Parathyroid adenoma (tissue), 2 donors: ENCODE measurements at regions not wholly inside any gene's neighbourhood (a gene's known extent, or its start where the extent isn't known, plus 50 kb on each side); places are given as distances from the start of the nearest gene placed in this dataset.

Experiments used
- H2AFZ ChIP-seq: fragments of 300-600 bp; sonication (generic); one replicate; pipeline ENCODE4 v1.7.0; 2017; ENCODE audit warnings: antibody characterized with exemption, mild to moderate bottlenecking
- H3K27ac ChIP-seq: fragments of 300-600 bp; sonication (generic); one replicate; pipeline ENCODE4 v1.7.0; 2017
- H3K27me3 ChIP-seq: fragments of 300-600 bp; sonication (generic); one replicate; pipeline ENCODE4 v1.7.0; 2017; ENCODE audit warnings: low read length; ENCODE audit not compliant: control insufficient read depth, insufficient read depth
- H3K36me3 ChIP-seq: fragments of 300-600 bp; sonication (generic); one replicate; pipeline ENCODE4 v1.7.0; 2017; ENCODE audit warnings: low read length; ENCODE audit not compliant: control insufficient read depth, insufficient read depth
- H3K4me1 ChIP-seq: fragments of 300-600 bp; sonication (generic); one replicate; pipeline ENCODE4 v1.7.0; 2017; ENCODE audit warnings: control low read depth
- H3K4me2 ChIP-seq: fragments of 300-600 bp; sonication (generic); one replicate; pipeline ENCODE4 v1.7.0; 2017; ENCODE audit warnings: low read length
- H3K4me3 ChIP-seq: fragments of 300-600 bp; sonication (generic); one replicate; pipeline ENCODE4 v1.7.0; 2017; ENCODE audit warnings: low read depth, low read length
- H3K79me2 ChIP-seq: fragments of 300-600 bp; sonication (generic); one replicate; pipeline ENCODE4 v1.7.0; 2017; ENCODE audit warnings: control low read depth
- H3K9ac ChIP-seq: fragments of 300-600 bp; sonication (generic); one replicate; pipeline ENCODE4 v1.7.0; 2017; ENCODE audit warnings: mild to moderate bottlenecking
- H3K9me3 ChIP-seq: fragments of 300-600 bp; sonication (generic); one replicate; pipeline ENCODE4 v1.7.0; 2017; ENCODE audit warnings: low read length; ENCODE audit not compliant: control insufficient read depth
- TF ChIP-seq, protein P1 (sequence below): fragments of 300-600 bp; sonication (generic); IDR thresholded peaks from one replicate; pipeline ENCODE4 v1.7.0; 2017; ENCODE audit warnings: antibody characterized with exemption, mild to moderate bottlenecking
- donor health status: primary hyperparathyroidism.

DNA sequence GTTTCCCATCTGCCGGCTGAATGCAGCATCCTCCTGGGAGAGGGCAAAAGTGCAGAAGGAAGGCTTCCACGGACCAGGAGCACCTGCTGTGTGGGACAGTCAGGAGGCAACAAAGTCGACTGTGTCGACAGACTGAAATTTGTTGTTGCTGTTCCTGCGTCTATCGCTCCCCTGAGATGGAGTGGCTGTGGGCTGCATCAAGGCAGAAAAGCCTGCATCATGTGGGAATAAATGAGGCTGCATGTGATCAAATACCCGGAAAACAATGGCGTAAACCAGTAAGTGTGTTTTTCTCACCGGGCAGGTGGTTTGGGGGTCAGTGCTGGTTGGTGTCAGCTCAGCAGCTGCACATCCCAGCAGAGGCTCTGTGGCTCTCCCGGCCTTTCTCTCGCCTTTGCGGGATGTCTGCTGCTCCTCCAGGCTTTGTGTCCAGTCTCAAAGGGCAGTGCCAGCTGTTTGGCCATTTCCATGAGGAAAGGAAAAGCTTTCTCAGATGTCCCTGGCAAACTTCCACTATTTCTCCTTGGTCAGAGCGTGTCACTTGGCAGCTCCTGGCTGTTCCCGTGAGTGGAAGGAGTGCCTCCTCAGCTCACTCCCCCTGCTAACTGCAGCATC, 262.4 kb downstream of the NDUFA10 start:
- Histone ChIP-seq H3K27me3 (no peaks in the 10 kb centered on the region), H3K4me1 (no peaks in the 10 kb centered on the region), H3K36me3 (no peaks in the 10 kb centered on the region), H3K79me2 (no peaks in the 10 kb centered on the region), H3K27ac (no peak overlapping the region), H3K9me3 (no peaks in the 10 kb centered on the region), H3K4me3 (no peak overlapping the region), H2AFZ (no peak overlapping the region), H3K9ac (no peak overlapping the region), H3K4me2 (no peak overlapping the region)
- TF ChIP-seq, protein P1, sequence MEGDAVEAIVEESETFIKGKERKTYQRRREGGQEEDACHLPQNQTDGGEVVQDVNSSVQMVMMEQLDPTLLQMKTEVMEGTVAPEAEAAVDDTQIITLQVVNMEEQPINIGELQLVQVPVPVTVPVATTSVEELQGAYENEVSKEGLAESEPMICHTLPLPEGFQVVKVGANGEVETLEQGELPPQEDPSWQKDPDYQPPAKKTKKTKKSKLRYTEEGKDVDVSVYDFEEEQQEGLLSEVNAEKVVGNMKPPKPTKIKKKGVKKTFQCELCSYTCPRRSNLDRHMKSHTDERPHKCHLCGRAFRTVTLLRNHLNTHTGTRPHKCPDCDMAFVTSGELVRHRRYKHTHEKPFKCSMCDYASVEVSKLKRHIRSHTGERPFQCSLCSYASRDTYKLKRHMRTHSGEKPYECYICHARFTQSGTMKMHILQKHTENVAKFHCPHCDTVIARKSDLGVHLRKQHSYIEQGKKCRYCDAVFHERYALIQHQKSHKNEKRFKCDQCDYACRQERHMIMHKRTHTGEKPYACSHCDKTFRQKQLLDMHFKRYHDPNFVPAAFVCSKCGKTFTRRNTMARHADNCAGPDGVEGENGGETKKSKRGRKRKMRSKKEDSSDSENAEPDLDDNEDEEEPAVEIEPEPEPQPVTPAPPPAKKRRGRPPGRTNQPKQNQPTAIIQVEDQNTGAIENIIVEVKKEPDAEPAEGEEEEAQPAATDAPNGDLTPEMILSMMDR, result no peak

- H3K36me3 ChIP-seq, result no peaks in the 10 kb centered on the region
- no peak overlapping the region for H3K4me2 ChIP-seq
- H3K27ac ChIP-seq, result no peak overlapping the region
- H3K9ac ChIP-seq, result no peak overlapping the region
- no peak overlapping the region for H2AFZ ChIP-seq
- no peak overlapping the region for H3K4me3 ChIP-seq
- no peaks in the 10 kb centered on the region for H3K9me3 ChIP-seq
- H3K4me1 ChIP-seq, result no peaks in the 10 kb centered on the region
- H3K79me2 ChIP-seq, result no peaks in the 10 kb centered on the region
- H3K27me3 ChIP-seq, result no peaks in the 10 kb centered on the region
- TF ChIP-seq, protein P1, result no peak
Measured at GRCh38 chr2:239762106-239762505, 263.0 kb downstream of the NDUFA10 start.

DNA sequence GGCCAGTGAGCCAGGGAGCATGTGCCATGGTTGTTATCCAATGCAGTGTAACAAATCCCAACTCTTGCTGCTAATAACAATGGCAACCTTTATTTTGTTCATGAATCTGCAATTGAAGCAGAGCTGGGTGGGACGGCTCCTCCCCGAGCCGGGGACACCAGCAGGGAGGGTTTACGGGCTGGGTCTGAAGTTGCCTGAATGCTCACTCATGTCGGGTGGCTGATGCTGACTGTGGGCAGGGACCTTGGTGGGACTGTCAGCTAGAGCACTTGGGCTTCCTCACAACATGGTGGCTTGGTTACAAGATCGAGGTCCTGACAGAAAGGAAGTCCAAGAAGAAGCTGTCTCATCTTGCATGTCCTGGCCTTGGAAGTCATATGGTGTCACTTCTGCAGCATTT, 264.5 kb downstream of the NDUFA10 start:
- Histone ChIP-seq H3K27me3 (no peaks in the 10 kb centered on the region), H3K4me2 (no peak overlapping the region), H3K79me2 (no peaks in the 10 kb centered on the region), H3K9ac (no peak overlapping the region), H3K4me1 (no peaks in the 10 kb centered on the region), H2AFZ (no peak overlapping the region), H3K9me3 (no peaks in the 10 kb centered on the region), H3K4me3 (no peak overlapping the region), H3K27ac (no peak overlapping the region), H3K36me3 (no peaks in the 10 kb centered on the region)
- TF ChIP-seq, protein P1, result no peak

DNA sequence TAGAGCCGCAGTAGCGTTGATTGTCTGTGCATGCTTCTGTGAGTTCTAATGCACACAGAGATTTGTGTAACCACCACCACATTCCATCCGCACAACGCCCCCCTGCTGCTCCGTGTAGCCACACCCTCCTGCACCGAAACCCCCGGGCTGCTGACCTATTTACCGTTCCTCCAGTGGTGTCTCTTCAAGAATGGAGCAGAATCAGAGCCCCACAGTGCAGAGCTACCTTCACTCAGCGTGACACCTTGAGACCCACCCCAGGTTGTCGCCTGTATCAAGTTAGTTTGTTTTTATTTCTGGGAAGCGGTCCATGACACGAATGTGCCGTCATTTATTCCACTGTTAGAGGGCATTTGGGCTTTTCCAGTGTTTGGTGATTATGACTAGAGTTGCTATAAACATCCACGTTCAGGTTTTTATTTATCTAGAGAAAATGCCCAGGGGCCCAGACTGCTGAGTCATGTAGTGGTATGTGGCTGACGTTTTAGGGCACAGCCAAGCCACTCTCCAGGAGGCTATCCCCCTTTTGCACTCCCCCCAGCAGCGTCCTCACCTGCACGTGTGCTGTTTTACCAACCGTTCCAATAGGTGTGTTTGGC, 266.8 kb downstream of the NDUFA10 start:
- no peak overlapping the region for H3K4me2 ChIP-seq
- H3K4me1 ChIP-seq, result no peaks in the 10 kb centered on the region
- no peak overlapping the region for H3K9ac ChIP-seq
- no peak overlapping the region for H3K4me3 ChIP-seq
- TF ChIP-seq, protein P1, result no peak
- H3K27me3 ChIP-seq, result no peaks in the 10 kb centered on the region
- no peak overlapping the region for H2AFZ ChIP-seq
- H3K27ac ChIP-seq, result no peak overlapping the region
- no peaks in the 10 kb centered on the region for H3K79me2 ChIP-seq
- H3K36me3 ChIP-seq, result no peaks in the 10 kb centered on the region
- no peaks in the 10 kb centered on the region for H3K9me3 ChIP-seq
